GDM1 (cell line): ENCODE measurements at regions not wholly inside any gene's neighbourhood (a gene's known extent, or its start where the extent isn't known, plus 50 kb on each side); places are given as distances from the start of the nearest gene placed in this dataset.

Experiments
- DNase-seq: peaks from one replicate; lab custom pipeline; 2025; lab: John Stamatoyannopoulos, UW

DNA sequence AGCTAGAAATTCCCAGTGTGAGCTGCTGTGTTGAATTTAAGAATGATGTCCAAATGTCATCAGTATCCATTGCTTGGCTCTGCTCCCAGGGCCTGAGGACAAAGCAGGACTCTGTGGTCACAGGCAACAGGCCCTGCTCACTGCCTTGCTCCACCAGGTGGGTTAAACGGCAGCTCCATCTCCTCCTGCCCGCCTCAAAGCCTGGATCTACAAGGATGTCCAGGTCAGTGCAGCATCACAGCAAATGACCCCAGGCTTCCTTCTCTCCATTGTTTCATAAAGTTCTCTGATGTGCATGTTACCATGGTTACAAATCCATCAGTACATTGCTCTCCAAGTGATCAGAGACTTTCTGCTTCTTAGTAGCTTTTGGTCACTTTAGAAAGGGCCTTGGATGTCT lies 322.0 kb upstream of the ZNF32 start:
- no peak for DNase-seq

DNA sequence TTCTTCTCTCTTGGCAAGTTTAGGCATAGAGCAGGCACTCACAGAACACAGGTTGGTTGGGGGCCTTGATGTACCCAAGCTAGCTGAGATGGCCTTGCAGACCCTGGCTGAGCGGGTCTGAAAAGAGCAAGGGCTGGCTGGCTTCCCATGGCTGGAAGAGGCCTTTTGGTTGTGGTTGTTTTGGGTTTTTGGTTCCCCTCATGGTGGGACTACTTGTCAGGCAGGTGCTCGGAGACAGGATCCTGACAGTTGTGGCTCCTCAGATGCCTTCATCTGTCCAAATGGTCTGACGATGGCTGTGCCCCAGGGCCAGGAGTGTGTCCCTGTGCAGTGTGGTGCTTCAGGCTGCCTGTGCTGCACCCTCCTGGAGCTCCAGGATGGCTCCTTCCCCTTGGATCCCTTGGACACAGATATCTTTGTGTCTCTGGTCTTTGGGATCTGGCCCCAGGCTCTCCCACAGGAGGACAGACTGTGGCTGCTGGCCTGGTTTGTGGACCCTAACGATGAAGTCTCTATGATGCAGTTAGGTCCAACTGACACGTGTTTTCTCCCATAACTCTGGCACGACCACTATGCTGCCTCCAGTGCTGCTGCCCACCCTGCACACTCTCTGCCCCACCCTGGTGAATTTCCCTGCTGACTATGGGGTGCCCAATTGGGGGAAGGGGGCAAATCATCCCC lies 321.5 kb upstream of the ZNF32 start:
- DNase-seq = no peak

DNA sequence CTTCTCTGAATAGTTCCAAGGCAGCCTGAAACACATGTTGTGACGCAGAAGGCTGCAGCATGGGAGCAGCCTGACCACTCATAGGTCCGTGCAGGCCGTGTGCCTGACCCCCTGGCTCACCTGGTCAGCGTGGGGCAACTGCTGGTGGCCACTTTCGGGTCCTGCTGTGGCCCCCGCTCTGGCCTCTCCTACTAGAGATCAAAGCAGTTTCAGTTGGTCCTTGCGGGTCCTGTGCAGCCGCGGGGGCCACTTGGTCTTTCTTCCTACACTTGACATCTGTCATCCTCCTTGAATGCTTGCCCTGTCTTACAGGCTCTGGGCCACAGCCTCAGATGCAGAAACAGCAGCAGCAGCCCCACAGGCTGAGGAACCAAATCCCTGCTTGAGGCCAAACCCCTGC lies 320.8 kb upstream of the ZNF32 start:
- no peak for DNase-seq

DNA sequence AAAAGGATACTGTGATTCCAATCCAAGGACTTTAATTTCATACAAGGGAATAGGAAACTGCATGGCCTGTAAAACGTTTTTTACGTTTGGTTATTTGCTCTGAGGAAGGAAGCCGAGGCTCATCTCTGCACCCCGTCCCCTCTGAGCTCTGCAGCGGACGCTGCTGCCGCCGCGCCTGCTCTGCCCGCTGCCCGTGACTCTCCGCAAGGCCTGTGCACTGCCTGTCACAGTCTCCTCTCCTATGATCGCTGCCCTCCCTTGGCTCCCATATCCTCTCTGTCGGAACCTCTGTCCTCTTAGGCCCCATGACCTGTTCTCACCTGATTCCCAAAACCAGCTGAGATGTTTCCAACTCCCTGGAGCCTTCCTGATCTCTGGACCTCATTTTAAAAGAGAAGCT lies 320.3 kb upstream of the ZNF32 start:
- no peak for DNase-seq

DNA sequence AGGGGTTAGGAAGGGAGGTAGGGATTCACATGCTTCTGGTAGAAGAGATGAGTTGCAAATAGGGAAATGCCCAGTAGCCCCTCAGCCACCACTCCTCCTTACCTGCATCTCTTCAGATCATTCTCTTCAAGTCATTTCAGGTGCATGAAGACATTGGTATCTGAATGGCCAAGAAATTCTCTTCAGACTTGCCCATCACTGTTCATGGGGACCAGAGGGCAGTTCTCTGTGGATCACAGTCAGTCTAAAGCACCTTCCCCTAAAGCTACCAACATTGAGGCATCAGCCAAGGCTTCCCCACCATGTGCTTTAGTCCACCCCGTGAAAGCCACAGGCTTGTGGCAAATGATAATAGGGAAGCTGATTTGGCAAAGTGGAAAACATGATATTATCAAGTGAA lies 319.4 kb upstream of the ZNF32 start:
- no peak for DNase-seq

DNA sequence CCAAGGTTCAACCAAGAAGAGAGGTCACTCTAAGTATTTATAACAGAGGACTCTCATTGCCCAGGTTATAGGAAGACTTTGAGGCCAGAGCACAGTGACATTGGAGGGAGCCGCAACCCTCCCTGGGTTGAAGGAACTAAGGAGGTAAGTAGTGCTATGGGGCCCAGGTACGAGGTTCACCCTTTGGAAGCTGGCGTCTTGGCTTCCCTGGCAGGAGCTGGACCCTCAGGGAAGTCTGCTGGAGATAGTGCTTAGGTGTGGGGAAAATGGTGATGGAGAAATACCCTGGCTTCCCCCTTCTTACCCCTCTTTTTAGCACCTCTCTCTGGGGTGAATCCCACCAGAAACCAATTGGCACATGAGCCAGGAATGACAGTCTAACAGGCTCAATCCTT lies 317.9 kb upstream of the ZNF32 start:
- no peak for DNase-seq

DNA sequence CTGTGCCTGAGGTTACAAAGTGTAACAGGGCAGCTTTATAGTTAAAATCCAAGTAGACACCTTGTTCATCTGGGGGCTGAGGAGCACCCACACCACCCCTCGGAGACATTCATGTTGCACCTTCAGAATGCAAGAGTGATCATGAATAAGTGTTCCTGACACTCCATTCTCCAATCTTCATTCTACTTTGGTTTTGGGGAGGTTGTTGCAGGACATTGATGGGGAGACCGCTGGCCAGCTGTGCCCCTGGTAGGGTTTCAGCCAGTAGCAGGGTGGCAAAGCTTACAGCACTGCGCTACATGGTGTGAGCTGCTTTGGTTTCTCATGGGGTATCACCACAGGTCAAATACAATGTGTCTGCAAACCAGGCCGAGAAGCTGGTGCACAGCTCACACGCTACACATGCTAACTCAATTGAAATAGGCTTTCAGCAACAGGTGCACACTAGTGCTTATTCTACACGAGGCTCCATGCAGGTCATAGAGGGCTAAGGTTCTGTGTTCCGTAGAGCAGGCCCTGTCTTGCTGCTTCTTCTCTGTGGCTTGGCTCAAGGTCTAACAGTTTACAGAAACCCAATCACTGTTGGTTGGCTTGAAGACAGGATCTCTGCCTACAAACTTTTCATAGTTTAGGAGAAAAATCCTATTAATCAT lies 317.4 kb upstream of the ZNF32 start:
- DNase-seq = no peak

DNA sequence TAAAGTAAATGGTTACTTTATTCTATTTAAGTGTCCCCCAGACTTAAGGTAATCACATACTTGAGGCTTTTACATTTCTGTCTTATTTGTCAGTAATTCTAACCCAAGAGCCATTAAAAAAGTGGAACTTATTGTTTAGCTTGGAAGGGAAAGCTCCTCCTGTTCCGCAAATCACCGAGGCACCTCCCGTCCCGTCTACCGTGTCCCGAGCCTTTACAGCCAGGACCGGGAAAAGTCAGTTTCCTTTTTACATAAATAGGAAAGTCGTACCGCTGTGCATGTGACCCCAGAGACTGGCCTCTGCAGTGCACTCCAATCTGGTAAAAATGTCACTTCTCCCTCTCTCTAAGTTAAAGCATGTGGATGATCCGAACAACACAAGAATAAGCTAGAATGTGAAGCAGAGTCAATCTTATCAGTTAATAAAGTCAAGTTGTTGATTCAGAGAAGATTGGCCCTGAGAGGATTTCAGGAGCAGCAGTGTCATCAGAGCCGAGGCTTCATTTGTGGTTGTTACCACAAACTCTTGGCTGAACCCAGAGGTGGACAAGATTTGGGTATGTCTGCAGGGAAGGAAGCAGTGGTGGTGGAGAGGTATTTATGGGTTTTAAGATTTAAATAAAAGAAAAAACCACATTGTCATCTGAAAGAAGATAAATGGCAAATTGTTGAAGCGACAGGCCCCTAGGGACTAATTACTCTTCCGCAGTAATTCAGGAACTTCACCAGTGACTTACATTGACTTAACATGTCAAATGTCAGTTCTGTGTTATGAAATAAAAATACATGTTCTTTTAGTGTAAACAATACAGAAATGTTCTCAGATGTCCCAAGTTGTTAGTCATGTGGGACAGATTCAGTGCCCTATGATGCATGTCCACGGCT lies 316.6 kb upstream of the ZNF32 start:
- no peak for DNase-seq

DNA sequence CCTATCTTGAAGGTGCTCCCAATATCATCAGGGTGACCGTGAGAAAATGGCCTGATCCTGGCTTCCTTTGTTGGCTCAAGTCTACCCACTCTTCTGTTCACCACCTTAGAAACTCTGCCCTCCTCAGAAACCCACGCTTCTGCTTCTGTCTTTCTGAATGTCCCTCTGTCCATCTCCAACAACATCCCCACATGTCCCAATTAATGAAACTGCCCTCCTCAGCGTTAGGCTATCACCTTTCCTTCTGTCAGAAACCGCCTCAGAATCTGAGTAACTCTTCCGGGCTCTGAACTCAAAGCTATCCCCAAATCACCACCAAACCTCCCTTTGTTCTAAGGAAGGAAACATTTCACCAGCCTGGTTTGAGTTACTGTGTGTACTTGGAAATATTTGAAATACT lies 315.8 kb upstream of the ZNF32 start:
- DNase-seq = no peak

DNA sequence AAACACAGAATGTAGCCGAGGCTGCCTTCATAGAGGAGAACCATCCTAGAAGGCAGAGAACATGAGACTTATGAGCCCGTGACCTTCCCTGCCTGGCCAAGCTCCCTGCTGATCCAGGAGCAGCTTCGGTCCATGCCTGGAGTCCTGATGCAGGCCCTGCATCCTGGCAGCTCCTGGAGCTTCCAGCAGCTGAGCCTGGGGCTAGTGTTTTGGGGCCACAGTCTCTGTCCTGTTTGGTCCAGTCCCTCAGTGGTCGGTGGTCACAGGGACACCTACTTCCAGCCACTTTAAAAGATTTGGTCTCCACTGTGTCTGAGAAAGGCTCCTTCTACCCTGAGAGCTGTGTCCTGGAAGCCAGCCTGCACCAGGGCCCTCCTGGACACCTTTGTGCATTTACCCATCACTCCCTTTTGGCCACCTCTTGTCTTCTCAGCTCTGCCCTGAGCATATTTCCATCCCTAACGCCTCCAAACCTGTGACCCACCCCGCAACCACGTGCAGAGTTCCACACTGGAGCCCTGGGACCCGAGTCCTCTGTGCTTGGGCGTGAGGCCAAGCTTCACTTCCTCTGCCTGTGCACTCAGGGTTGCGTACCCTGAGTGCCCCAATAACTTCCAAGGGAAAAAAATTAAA lies 315.2 kb upstream of the ZNF32 start:
- DNase-seq = no peak

DNA sequence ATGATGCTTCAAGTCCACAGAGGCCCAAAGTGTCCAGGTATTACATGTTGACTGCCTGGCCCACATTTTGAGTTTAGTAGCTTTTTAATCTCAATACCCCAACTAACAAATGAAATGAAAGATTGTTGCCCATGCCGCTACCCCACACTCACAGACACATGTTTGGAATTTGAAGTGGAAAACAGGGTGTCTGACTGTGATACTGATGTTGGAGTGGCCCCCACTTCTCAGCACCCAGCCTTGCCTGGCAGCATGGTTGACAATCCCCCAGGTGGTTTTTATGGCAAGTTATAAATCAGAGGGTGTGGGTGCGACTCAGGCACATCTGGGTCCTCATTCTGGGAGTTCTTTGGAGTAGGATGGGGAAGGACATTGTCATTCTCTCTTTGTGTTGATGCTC lies 314.7 kb upstream of the ZNF32 start:
- no peak for DNase-seq

DNA sequence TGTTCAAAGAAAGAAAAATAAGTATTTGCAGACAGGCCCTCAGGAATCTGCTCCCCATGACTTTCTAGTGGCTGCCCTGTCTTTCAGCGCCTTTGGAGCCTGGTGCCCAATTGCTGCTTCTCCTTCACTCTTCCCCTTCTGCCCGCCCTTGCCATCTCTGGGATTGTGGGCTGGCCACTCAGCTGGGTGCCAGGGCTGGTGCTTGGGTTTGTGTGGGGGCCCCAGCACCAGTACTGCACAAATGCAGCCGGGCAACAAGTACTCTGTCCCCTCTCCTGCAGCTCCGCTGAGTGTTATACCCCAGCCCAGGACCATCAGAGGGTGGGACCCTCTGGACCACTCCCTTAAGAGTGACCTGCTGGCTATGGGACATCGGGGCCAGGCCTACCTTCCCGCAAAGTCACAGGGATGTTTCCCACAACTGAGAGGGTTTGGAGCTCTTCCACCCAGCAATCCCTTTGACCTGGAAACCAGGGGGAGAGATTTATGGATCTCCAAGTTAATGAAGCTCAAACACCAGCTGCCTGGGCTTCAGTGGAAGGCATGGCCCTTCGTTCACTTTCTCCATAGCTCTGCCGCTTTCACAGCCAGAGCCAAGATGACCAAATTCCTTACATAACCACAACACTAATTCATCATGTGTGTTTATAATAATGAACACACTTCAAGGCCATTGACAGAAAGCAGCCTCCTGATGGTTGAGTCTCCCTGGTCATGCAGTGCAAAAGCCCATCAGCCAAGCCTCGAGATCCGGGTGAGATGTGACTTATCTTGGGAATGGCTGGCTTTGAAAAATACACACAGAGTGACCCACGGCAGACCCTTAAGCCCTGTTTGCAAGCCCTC lies 313.9 kb upstream of the ZNF32 start:
- DNase-seq = no peak

DNA sequence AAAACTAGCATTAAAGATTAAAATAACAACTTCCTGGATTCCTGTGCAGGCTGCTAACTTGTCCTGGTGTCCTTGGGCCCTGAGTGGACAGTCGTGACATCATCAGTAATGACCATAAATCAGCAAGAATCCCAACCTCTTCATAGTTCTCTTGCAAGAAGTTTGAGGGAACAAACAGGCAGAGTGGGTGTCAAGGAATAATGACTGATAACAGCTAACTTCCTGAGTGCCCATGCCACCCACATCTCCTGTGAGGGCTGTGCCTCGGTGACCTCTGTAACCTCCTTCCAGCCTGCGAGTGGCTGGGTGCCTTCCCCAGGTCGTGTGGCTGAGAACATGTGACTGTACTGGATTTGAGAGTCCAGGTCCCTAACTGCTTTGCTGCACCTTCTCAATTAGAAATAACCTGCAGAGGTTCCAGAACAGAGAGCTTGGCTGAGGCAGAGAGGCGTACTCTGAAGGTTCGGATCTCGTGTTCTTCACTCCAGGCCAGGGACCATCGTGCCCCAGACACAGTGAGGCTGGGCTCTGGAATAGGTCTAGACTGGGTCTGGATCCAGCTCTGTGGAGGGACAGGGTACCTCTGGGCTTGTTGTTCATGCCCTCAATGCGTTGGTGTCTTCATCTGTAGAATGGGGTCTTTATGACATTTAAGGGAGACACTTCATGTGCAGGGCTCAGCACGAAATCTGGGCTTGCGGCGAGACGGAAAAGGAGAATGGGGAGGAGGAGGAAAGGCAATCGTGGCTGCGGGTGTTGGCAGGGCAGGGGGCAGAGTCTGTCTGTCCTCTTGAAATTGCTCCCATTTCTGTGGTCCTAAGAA lies 313.1 kb upstream of the ZNF32 start:
- no peak for DNase-seq

DNA sequence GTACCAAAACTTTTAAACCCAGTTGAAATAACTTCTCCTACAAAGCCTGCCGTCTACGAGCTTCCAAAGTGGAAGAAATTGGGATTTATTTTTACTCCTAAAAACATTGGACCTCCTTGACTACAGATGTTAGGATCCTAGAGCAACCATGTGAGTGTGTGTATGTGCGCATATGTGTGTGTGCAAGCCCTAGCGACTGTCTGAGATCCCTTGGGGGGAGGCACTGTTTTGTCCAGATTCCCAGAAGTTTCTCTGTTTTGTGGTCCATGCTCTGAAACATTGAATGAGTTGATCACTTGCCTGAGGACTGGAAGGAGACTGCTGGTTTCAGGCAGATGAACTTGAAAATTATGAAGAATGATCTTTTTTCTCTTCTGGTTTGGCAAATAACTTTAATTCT lies 312.3 kb upstream of the ZNF32 start:
- DNase-seq = no peak

DNA sequence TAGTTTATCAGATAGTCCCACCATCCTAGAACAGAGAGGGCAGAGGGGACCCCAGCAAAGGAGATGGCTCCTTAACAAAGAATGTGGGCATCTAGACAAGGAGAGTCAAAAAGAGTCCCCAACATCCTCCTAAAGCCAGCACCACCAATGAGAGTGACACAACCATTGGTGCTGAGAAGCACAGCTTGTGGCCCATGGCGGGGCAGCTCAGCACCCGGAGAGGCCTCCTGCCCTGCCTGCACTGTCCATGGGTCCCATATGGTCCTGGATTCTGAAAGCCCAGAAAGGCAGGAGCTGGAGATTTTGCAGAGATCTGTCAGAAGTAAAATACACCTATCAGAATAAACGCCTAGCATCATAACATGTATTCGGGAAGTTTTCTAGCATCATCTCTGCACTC lies 311.8 kb upstream of the ZNF32 start:
- no peak for DNase-seq

DNA sequence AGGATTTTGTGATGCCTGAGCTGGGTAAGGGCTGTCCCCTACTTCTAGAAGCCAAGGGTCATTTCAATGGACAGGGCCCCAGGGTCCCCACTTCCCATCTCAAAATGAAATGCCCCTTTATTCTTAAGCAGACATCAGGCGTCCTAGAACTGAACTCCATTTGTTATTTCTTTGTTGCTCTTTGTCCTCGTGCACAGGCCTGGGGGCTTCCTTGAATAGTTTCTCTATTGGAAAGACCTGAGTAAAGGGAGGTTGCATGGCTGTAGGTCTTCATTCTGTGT lies 311.4 kb upstream of the ZNF32 start:
- DNase-seq = no peak

DNA sequence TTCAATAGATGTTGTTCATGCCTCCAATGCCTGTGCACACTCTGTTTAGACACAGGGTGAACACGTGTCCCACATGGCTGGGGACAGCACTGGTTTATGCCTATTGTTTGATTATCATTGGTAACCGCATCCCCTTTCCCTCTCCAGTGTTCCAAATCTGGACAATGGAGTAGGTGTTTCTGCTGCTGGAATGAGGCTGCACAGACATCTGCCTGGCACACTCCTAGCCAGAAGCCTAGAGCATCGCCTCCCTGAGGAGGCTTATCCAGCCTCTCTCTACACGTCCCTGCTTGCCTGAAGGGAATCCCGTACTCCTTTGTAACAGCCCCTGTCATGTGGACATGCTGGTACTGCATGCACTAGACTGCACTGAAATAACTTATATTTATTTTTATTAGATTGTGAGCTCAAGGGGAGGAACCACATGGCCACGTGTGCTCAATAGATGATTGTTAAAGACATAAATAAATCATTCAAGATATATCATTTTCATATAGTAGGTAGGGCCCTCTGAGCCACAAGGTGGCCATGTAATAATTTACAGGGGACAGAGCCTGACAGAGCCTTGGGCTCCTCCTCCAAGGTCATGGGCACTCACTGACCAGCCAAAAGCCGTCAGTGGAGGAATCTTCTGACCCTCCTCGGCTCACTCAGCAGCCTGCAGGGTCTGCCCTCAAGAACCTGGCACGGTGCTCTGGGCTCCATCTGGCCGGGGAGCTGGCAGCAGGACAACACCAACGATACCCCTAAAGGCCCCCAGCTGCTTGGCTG lies 310.9 kb upstream of the ZNF32 start:
- no peak for DNase-seq

DNA sequence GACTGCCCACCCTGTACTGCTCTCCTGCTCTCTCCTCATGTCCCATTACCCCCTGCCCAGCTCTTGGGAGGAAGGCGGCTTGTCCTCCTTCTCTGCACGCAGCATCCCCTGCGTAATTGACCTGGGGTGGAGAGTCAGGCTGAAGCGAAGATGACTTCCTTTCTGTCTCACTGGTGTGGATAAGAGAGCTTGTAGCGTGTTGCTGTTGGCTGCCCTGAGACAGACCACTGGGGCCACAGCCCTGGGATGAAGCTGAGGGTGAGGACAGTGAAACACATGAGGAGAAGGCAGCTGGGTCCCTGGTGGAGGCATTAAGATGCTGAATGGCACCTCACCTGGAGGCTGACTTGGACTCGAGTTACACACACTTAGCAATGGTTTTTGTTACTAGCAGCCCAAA lies 310.3 kb upstream of the ZNF32 start:
- DNase-seq = no peak

DNA sequence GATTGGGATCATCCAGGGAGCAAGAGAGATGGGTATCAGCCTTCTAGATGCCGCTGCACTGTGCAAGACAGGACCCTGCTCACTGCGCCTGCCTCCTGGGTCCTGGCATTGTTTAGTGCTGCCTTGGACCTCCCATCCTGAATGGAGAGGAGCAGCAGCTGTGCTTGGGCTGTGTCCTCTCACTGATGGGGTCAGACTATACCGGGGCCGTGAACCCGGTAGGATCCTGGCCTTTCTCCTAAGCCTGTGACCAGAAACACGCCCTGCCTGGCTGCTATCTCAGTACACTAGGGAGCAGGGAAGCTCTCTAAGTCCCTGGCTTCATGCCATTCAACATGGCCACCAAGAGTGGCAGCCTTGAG lies 309.4 kb upstream of the ZNF32 start:
- no peak for DNase-seq

DNA sequence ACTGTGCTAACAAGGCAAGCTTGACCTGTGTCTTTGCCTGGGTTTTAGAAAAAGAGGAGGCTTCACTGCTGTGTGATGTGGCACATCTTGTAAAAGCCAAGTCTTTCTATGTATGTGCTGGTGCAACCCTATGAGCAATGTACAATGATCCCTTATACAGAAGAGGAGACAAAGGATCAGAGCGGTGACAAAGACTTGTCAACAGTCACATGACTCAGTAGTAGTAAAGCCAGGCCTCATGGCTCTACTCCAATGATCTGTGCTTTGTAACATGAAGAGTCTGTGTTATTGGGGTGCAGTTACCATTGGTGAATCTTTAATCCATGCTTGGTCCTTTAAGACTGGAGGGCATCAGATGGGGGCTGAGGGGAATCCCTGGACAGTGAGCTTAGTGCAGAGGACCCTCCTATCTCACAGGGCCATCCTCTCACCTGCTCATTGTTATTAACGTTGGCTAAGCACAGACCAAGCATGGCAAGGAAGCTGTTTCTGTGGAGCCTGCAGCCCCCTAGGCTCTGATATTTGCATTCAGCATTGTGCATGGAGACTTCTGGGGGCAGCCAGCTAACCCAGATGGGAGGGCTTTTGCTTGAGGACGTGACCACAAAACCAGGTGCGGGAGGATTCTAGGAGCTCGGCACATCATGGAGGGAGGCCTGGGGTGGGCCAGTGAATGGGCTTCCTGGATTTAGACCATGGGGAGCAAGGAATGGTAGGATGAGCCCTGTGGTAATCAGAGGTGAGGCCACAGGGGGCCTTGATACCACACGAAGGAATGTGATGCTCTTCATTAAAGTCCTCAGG lies 308.8 kb upstream of the ZNF32 start:
- no peak for DNase-seq
